DOHH2 (cell line): ENCODE measurements at regions not wholly inside any gene's neighbourhood (a gene's known extent, or its start where the extent isn't known, plus 50 kb on each side); places are given as distances from the start of the nearest gene placed in this dataset.

Experiments used
- H3F3A ChIP-seq: fragments of 200-600 bp; sonication (generic), shearing (Covaris generic); 2 replicates; pipeline ENCODE4 v1.6.0; 2016; ENCODE audit warnings: antibody characterized with exemption, mild to moderate bottlenecking; ENCODE audit not compliant: control insufficient read depth, insufficient read depth
- H3K27ac ChIP-seq: fragments of 200-600 bp; sonication (generic); 2 replicates; pipeline ENCODE4 v1.5.1; 2014; ENCODE audit warnings: low read depth, mild to moderate bottlenecking, low read length, moderate library complexity
- H3K27me3 ChIP-seq: fragments of 200-600 bp; sonication (generic); 2 replicates; pipeline ENCODE4 v1.6.1; 2014; ENCODE audit warnings: mild to moderate bottlenecking, low read length, mixed read lengths; ENCODE audit not compliant: control insufficient read depth
- H3K36me3 ChIP-seq: fragments of 200-600 bp; sonication (generic); 2 replicates; pipeline ENCODE4 v1.6.1; 2014; ENCODE audit warnings: mild to moderate bottlenecking, low read length, moderate library complexity, mixed read lengths; ENCODE audit not compliant: control insufficient read depth
- H3K4me1 ChIP-seq: fragments of 200-600 bp; sonication (generic); 2 replicates; pipeline ENCODE4 v1.6.1; 2014; ENCODE audit warnings: mild to moderate bottlenecking, low read length, mixed read lengths; ENCODE audit not compliant: control insufficient read depth
- H3K4me2 ChIP-seq: fragments of 200-600 bp; sonication (generic); 2 replicates; pipeline ENCODE4 v1.6.0; 2014; ENCODE audit warnings: mild to moderate bottlenecking, low read length, moderate library complexity
- H3K4me3 ChIP-seq: fragments of 200-600 bp; sonication (generic); 2 replicates; pipeline ENCODE4 v1.5.1; 2014; ENCODE audit warnings: mild to moderate bottlenecking, low read length, mixed read lengths
- H3K79me2 ChIP-seq: fragments of 200-600 bp; sonication (generic); 2 replicates; pipeline ENCODE4 v1.6.1; 2014; ENCODE audit warnings: mild to moderate bottlenecking, low read length, mixed read lengths; ENCODE audit not compliant: control insufficient read depth
- H3K9me2 ChIP-seq: fragments of 200-600 bp; sonication (generic); replicated peaks from 2 replicates; pipeline ENCODE4 v1.6.1; 2014; ENCODE audit warnings: mild to moderate bottlenecking, low read length, mixed read lengths; ENCODE audit not compliant: control insufficient read depth
- H3K9me3 ChIP-seq: fragments of 200-600 bp; sonication (generic); 2 replicates; pipeline ENCODE4 v1.6.1; 2014; ENCODE audit warnings: antibody characterized with exemption, low read length, mixed read lengths; ENCODE audit not compliant: control insufficient read depth, insufficient read depth
- H4K20me1 ChIP-seq: fragments of 200-600 bp; sonication (generic); 2 replicates; pipeline ENCODE4 v1.6.0; 2014; ENCODE audit warnings: low read depth, mild to moderate bottlenecking, antibody characterized with exemption, low read length, moderate library complexity; ENCODE audit not compliant: control insufficient read depth, insufficient read depth
- CTCF ChIP-seq: fragments of 200-600 bp; sonication (generic); IDR thresholded peaks from one replicate; pipeline ENCODE4 v1.5.1; 2014; ENCODE audit warnings: antibody characterized with exemption, mild to moderate bottlenecking, low read depth, low read length; ENCODE audit not compliant: poor library complexity, severe bottlenecking
- EZH2phosphoT487 ChIP-seq: fragments of 200-600 bp; sonication (generic); IDR thresholded peaks from 2 replicates; pipeline ENCODE4 v1.6.1; 2017; ENCODE audit warnings: borderline replicate concordance, mild to moderate bottlenecking, antibody characterized with exemption, low read length, moderate library complexity, mixed read lengths

- no peak overlapping the region for H3K27ac ChIP-seq
Measured at GRCh38 chr9:75612754-75613153, 277.7 kb upstream of the PCSK5 start.

GRCh38 chr9:75615284-75615683 lies 275.2 kb upstream of the PCSK5 start:
- Histone ChIP-seq H3K36me3 (no peaks in the 10 kb centered on the region), H3K9me2 (no peaks in the 10 kb centered on the region), H3K4me2 (no peak overlapping the region), H3K79me2 (no peaks in the 10 kb centered on the region), H3K4me1 (no peaks in the 10 kb centered on the region), H3K4me3 (no peak overlapping the region), H3K9me3 (no peaks in the 10 kb centered on the region), H3K27ac (no peak overlapping the region), H4K20me1 (no peaks in the 10 kb centered on the region), H3F3A (no peaks in the 10 kb centered on the region), H3K27me3 (no peaks in the 10 kb centered on the region)
- TF ChIP-seq EZH2phosphoT487 (no peak), CTCF (no peak)

More at GRCh38 chr9:75612754-75613153, 277.7 kb upstream of the PCSK5 start:
- Histone ChIP-seq H3K27me3 (no peaks in the 10 kb centered on the region), H4K20me1 (no peaks in the 10 kb centered on the region), H3K79me2 (no peaks in the 10 kb centered on the region), H3K9me3 (no peaks in the 10 kb centered on the region), H3K4me1 (no peaks in the 10 kb centered on the region), H3K4me3 (no peak overlapping the region), H3F3A (no peaks in the 10 kb centered on the region), H3K4me2 (no peak overlapping the region), H3K9me2 (no peaks in the 10 kb centered on the region), H3K36me3 (no peaks in the 10 kb centered on the region)
- no peak for TF ChIP-seq EZH2phosphoT487

GRCh38 chr9:75616052-75616451 lies 274.4 kb upstream of the PCSK5 start:
- no peaks in the 10 kb centered on the region for H4K20me1 ChIP-seq
- no peak overlapping the region for H3K27ac ChIP-seq
- H3K4me2 ChIP-seq = no peak overlapping the region
- H3K27me3 ChIP-seq = no peaks in the 10 kb centered on the region
- H3F3A ChIP-seq = no peaks in the 10 kb centered on the region
- H3K9me2 ChIP-seq = no peaks in the 10 kb centered on the region
- no peaks in the 10 kb centered on the region for H3K4me1 ChIP-seq
- no peaks in the 10 kb centered on the region for H3K36me3 ChIP-seq
- H3K9me3 ChIP-seq = no peaks in the 10 kb centered on the region
- no peak overlapping the region for H3K4me3 ChIP-seq
- H3K79me2 ChIP-seq = no peaks in the 10 kb centered on the region
- no peak for TF ChIP-seq CTCF
- TF ChIP-seq EZH2phosphoT487 = no peak

- Histone ChIP-seq H3K4me2 (no peak overlapping the region), H3K9me3 (no peaks in the 10 kb centered on the region), H3K36me3 (no peaks in the 10 kb centered on the region), H4K20me1 (no peaks in the 10 kb centered on the region), H3K4me1 (no peaks in the 10 kb centered on the region), H3K27me3 (no peaks in the 10 kb centered on the region), H3K4me3 (no peak overlapping the region), H3F3A (no peaks in the 10 kb centered on the region), H3K79me2 (no peaks in the 10 kb centered on the region), H3K9me2 (no peaks in the 10 kb centered on the region), H3K27ac (no peak overlapping the region)
- TF ChIP-seq CTCF = no peak
- no peak for TF ChIP-seq EZH2phosphoT487
Measured at GRCh38 chr9:75616841-75617566, 273.5 kb upstream of the PCSK5 start.
